ENCODE measurements at regions not wholly inside any gene's neighbourhood (a gene's known extent, or its start where the extent isn't known, plus 50 kb on each side); places are given as distances from the start of the nearest gene placed in this dataset.

- TF ChIP-seq GATA2 (IDR thresholded peaks at IDR 0.05; ENCODE audit: low read depth, low read length) (no peak), GATA3 (IDR thresholded peaks at IDR 0.05; ENCODE audit: low read depth, low read length) (no peak)
These were observed 75.1 kb downstream of the TEX51 start for GRCh38 chr2:126973745-126974144.

All from SH-SY5Y (cell line).